GM10266 (cell line): ENCODE measurements at regions not wholly inside any gene's neighbourhood (a gene's known extent, or its start where the extent isn't known, plus 50 kb on each side); places are given as distances from the start of the nearest gene placed in this dataset.

ENCODE experiments used
- DNase-seq: peaks from one replicate; pipeline ENCODE4 v3.0.0; 2012; ENCODE audit errors: extremely low spot score
- TF ChIP-seq, protein P1 (sequence below): IDR thresholded peaks from 2 replicates; pipeline ENCODE4 v1.5.1; 2012; ENCODE audit warnings: mild to moderate bottlenecking, low read depth; ENCODE audit not compliant: control insufficient read depth, insufficient read depth; ENCODE audit errors: missing control alignments

DNA sequence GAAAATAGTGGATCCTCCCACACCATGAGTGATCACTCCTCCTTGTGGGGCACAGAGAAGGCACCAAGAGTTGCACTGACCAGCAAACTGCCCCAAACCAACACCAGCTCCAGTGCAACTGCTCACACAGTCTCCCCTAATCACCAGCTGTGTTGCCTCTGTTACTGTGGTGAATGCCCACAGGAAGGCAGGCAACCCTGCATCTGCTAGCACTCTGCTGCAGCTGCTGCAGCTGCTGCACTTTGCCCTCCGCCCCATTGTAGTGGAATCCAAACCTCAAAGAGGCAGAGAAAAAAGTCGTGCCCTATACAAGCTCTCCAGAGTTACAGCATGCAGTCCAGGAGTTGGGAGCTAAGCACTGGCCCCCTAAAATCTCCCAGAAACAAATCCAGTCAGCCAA, 339.6 kb downstream of the TRIM36 start:
- no peak for DNase-seq
- TF ChIP-seq, protein P1, sequence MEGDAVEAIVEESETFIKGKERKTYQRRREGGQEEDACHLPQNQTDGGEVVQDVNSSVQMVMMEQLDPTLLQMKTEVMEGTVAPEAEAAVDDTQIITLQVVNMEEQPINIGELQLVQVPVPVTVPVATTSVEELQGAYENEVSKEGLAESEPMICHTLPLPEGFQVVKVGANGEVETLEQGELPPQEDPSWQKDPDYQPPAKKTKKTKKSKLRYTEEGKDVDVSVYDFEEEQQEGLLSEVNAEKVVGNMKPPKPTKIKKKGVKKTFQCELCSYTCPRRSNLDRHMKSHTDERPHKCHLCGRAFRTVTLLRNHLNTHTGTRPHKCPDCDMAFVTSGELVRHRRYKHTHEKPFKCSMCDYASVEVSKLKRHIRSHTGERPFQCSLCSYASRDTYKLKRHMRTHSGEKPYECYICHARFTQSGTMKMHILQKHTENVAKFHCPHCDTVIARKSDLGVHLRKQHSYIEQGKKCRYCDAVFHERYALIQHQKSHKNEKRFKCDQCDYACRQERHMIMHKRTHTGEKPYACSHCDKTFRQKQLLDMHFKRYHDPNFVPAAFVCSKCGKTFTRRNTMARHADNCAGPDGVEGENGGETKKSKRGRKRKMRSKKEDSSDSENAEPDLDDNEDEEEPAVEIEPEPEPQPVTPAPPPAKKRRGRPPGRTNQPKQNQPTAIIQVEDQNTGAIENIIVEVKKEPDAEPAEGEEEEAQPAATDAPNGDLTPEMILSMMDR = no peak

DNA sequence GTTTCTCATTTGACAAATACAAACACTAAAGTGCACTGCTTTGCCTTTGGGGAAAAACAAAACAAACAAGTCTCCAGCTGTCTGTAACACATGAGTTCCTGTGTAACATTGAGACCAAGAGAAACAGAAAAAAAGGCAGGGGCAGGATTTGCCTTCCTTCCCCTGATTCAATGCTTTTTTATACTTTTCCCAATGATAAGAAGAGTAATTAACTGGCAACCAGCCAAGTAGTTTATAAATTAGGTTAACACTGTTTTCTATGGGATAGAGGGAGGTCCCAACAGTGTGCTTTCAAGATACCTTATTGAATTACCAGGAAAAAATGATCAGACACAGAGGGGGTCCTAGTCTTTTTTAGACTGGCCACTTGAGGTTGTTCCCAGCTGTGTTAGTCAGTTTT, 346.8 kb downstream of the TRIM36 start:
- no peak for DNase-seq
- TF ChIP-seq, protein P1 = no peak

DNA sequence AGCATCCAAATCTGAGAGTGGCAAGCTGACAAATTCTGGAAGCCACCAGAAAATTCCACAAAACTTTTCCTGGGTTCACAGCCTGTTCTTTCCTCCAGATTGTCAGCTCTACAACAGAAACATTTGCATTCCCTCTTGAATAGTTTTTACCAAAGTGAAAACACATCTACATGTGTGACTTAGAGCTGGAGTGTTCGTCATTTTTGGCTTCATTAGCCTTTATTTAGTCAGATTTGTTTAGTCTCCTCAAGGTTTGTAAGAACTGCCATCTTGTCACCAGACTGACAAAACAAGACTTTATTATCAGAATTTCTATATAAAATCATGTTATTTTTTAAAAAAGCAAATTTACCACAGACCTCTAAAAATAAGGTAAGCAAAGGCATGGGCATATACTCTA, 347.3 kb downstream of the TRIM36 start:
- TF ChIP-seq, protein P1 = no peak
- no peak for DNase-seq

DNA sequence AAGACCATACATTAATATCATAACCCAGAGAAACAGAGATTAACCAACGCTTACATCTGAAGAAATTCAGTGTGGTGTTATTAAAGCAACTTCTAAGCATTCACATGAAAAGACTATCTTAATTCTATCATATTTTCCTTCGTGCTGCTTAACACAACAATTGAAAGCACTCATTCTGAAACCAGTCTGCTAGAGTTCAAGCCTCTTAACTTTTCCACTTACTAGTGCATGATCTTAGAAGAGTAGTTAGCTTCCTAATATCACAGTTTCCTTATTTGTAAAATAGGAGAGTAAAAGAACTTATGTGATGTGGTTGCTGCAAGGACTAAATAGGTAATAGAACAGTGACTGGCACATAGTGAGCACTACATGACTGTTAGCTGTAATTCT, 379.3 kb downstream of the TRIM36 start:
- TF ChIP-seq, protein P1 = no peak

DNA sequence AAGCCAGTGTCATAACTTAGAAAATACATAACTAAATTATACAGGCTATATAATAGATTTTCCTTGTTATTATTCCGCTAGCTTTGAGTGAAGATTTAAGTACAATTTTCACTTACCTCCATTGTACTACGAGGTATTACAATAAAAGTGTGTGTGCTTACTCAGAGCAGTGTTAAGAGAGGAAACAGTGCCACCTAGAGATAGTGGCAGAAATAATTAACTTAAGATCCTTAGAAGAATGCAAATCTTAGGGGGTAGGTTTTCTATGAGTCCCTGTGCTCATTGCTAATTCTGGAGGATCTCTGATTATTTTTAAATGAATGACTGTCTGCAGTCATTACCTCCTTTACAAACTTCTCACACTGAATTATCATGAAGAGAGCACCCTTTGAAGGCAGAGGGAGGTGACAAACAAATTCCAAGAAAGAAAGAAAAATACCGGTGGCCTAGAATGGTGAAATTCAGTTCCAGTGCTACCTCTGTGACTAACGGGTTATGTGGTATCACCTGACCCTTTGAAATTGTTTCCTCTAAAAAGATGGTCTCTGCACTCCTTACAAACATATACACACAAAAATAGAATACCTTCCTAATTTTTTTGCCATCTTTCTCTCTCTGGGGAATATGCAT, 379.8 kb downstream of the TRIM36 start:
- TF ChIP-seq, protein P1 = peak; percentile 47
- DNase-seq = peak; percentile 39

More for the DNA sequence above, 379.3 kb downstream of the TRIM36 start:
- DNase-seq = no peak

DNA sequence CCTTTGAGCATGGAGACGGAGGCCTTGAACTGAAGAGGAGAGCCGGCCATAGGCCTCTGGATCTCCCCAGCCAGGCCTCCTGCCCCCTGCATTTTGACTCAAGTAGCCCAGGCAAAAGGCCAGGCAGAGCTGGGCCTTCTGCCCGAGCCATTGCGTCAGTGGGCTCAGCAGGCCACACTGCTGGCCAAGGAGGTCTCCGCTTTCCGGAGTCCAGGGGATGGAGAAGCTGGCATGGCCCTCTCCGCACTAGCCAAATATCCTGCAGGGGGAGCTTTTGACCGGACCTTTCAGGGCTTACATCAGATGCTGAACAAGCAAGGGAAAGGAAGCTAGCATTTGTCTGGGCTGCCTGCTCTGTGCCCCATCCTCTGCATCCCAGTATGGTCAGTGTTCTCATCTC, 386.8 kb downstream of the TRIM36 start:
- TF ChIP-seq, protein P1 = no peak
- DNase-seq = no peak

DNA sequence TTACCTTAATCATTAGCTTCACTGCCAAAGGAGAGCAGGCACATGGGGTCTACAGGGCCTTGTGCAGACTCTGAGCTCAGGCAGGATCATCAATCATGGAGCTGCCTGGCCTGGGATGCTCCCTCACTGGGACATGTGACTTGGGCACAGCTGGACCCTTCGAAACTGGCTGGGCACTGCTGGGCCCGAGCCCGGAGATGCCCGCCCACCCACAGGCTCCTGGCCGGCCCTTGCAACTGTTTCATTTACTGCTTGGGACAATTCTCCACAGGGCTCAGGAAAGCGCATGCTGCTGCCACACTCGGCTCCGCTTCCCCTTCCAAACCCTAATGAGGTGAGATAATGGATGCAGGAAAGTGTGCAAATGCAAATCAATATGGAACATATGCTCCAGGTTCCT, 387.5 kb downstream of the TRIM36 start:
- no peak for DNase-seq
- TF ChIP-seq, protein P1 = no peak
